ENCODE measurements at regions not wholly inside any gene's neighbourhood (a gene's known extent, or its start where the extent isn't known, plus 50 kb on each side); places are given as distances from the start of the nearest gene placed in this dataset.

DNA sequence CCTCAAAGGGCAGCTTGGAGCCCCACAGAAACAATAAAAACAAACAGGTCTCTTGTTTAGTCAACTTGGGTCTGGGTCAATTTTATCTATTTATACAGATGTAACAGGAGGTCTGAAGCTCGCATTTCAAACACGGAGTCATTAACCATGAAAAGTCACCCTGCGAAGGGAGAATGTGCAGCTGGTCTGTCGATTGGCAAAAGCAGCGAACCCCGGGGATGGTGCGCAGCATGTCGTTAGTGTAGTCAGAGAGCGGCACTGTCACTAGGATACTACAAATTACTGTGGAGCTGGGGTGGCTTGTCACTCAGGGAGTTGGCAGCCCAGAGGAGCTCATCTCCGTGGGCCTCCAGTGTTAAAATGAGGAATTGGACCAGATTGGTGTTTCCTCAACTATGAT lies 190.4 kb upstream of the ARG1 start:
- no peak for DNase-seq
- Histone ChIP-seq H3K27me3 (peaks cover 0 to 3% of the 10 kb centered on the region in 2 donors), H3K9me3 (no peaks in the 10 kb centered on the region), H3K27ac (no peak overlapping the region), H3K4me3 (no peak overlapping the region), H3K4me1 (no peaks in the 10 kb centered on the region), H3K36me3 (no peaks in the 10 kb centered on the region)
- intact Hi-C loops (cut with DNase I; ENCODE audit: low total_unique reads) = no loop called here
- TF ChIP-seq, protein P1, sequence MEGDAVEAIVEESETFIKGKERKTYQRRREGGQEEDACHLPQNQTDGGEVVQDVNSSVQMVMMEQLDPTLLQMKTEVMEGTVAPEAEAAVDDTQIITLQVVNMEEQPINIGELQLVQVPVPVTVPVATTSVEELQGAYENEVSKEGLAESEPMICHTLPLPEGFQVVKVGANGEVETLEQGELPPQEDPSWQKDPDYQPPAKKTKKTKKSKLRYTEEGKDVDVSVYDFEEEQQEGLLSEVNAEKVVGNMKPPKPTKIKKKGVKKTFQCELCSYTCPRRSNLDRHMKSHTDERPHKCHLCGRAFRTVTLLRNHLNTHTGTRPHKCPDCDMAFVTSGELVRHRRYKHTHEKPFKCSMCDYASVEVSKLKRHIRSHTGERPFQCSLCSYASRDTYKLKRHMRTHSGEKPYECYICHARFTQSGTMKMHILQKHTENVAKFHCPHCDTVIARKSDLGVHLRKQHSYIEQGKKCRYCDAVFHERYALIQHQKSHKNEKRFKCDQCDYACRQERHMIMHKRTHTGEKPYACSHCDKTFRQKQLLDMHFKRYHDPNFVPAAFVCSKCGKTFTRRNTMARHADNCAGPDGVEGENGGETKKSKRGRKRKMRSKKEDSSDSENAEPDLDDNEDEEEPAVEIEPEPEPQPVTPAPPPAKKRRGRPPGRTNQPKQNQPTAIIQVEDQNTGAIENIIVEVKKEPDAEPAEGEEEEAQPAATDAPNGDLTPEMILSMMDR (IDR thresholded peaks at IDR 0.05) = no peak

DNA sequence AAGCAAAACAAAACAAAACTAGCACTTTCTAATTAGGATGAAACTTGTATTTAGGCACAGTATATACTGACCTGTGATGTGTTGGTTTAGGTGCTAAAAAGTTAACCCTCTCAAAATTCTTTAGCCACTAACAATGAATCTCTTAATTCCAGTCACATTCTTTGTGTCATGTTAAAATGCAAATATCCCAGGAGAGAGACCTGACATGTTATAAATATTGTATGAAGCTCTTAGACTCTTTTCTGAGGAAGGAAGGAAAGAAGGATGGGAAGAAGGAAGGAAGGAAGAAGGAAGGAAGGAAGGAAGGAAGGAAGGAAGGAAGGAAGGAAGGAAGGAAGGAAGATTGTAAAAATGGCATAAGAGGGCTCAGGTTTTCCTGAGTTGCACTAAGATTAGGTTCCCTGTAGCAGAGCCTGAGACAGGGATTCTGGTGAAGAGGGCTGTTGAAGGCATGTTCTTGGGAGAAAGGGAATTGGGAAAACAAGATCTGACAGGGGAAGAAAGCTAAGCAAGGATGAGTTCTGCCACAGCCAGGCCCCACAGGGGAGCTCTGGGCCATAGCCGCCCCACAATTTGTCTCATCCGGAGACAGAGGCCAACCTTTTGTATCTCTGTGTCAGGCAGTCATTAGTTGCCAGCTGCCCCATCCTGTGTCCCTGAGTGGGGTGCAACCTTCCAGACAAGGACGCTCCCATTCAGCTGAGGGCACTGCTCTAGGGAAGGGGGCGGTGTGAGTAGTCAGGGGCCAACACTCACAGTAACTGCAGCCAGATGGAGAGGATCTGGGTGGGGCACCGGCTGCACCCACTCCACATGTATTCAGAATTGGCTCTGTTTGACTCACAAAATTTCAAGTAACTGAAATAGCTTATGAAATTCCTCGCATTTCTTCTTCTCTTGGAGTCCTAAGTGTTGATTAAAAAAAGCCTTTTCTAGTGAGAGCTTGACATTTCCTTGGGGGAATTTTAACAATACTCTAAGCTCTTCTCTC lies 189.3 kb upstream of the ARG1 start:
- Histone ChIP-seq H3K9me3 (no peaks in the 10 kb centered on the region), H3K27me3 (peaks cover 0 to 3% of the 10 kb centered on the region in 2 donors), H3K27ac (no peak overlapping the region), H3K36me3 (no peaks in the 10 kb centered on the region), H3K4me3 (no peak overlapping the region), H3K4me1 (no peaks in the 10 kb centered on the region)
- DNase-seq = no peak
- intact Hi-C loops (cut with DNase I; ENCODE audit: low total_unique reads) = no loop called here
- TF ChIP-seq, protein P1 (IDR thresholded peaks at IDR 0.05) = no peak

DNA sequence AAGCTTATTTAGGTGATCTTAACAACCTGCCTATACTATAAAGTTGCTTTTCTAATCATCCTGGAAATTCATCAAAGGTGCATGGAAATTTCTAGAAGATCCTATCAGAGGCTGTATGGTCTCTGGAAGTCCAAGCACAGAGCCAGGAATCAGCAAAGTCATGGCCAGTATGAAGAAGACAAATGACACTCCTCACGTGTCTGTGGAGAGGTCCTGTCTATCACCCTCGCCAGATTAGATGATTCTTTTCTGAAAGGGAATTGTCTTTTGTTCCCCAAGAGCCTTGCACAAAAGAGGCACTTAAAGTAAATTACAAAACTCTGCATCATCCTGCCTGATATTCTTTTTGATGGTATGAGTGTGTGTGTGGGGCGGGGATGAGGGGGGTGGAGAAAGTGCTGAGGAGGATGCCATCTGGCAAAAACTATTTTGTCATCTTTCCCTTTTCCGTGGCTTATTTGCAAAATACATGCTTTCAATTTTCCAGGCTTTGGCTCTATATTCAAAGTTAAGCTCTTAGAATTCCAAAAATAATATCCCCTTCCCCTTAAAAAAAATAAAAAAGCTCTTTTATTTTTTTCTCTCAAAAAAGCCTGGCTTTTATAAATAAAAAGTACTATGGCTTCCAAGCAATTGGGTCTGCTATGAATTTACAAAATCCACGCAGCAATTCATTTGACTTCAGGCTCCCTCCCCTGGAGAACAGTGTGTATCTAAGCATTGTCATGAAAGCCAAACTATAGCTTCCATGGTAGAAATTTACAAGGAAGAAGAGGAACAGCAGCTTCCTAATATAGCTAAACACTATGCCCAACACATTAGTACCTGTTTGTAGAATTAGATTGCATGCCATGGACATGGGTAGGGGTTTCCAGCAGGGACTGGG lies 185.2 kb upstream of the ARG1 start:
- H3K27ac ChIP-seq = no peak overlapping the region
- H3K4me1 ChIP-seq = no peaks in the 10 kb centered on the region
- no peaks in the 10 kb centered on the region for H3K36me3 ChIP-seq
- TF ChIP-seq, protein P1 (IDR thresholded peaks at IDR 0.05) = no peak
- no peak overlapping the region for H3K4me3 ChIP-seq
- no peaks in the 10 kb centered on the region for H3K9me3 ChIP-seq
- peaks cover 0 to 3% of the 10 kb centered on the region in 2 donors for H3K27me3 ChIP-seq
- no peak for DNase-seq
- intact Hi-C loops (cut with DNase I; ENCODE audit: low total_unique reads) = no loop called here

DNA sequence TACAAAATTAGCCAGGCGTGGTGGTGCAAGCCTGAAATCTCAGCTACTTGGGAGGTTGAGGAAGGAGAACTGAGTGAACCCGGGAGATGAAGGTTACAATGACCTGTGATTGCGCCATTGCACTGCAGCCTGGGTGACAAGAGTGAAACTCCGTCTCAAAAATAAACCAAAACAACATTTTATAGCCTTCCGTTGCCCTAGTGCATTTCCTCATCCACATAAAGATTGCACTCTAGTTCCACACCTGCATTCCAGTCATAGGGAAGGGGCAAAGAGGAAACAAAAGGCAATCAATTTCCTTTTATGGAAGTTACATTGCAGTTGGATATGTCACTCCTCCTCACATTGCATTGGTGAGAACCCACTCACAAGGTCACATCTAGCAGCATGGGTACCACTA lies 182.7 kb upstream of the ARG1 start:
- intact Hi-C loops (cut with DNase I; ENCODE audit: low total_unique reads) = no loop called here
- Histone ChIP-seq H3K27me3 (no peaks in the 10 kb centered on the region), H3K9me3 (peaks cover 0 to 4% (median 0%) of the 10 kb centered on the region in 3 donors), H3K4me3 (no peak overlapping the region), H3K36me3 (no peaks in the 10 kb centered on the region), H3K4me1 (no peaks in the 10 kb centered on the region), H3K27ac (no peak overlapping the region)
- TF ChIP-seq, protein P1 (IDR thresholded peaks at IDR 0.05) = no peak
- no peak for DNase-seq

DNA sequence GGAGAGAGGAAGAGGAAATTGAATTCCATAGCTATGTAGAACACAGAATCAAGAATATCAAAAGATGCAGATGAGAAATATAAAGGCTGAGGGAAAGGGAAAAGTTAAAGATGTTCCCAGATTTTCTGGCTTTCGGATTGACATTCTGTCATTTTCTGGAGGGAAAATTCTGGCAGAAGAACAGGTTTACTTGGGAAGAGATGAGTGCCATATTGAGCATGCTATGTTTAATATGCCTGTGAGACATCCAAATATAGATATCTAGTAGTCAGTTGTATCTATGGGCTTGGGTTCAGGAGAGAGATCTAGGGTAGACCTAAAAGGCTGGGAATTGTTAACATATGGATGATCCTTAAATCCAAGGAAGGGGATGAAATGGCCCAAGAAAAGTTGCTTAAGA lies 181.9 kb upstream of the ARG1 start:
- H3K36me3 ChIP-seq = no peaks in the 10 kb centered on the region
- no peak for DNase-seq
- no peak overlapping the region for H3K4me3 ChIP-seq
- peaks cover 0 to 4% (median 0%) of the 10 kb centered on the region in 3 donors for H3K9me3 ChIP-seq
- TF ChIP-seq, protein P1 (IDR thresholded peaks at IDR 0.05) = no peak
- no peaks in the 10 kb centered on the region for H3K27me3 ChIP-seq
- intact Hi-C loops (cut with DNase I; ENCODE audit: low total_unique reads) = no loop called here
- no peaks in the 10 kb centered on the region for H3K4me1 ChIP-seq
- no peak overlapping the region for H3K27ac ChIP-seq
